ENCODE measurements at regions not wholly inside any gene's neighbourhood (a gene's known extent, or its start where the extent isn't known, plus 50 kb on each side); places are given as distances from the start of the nearest gene placed in this dataset.

DNA sequence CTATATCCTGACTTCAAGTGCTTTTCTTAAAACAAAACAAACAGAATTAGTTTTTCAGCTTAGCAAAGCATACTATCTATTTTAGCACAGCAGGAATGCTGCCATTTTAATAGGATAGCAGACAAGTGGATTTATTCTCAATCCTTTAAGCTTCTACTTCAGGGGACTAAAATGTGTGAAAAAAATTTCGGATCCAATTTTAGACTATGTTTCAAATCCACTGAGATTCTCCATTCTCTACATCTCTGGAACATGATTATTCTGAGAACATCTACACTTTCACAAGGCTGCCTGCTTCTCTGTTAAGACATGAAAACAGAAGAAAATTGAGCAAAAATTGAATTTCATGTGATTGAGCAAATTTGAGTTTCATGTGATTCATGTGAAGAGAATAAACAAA is 1321.3 kb downstream of the HACE1 start:
- TF ChIP-seq SMC3 (conservative IDR thresholded peaks at IDR 0.05; ENCODE audit: poor library complexity) (no peak), REST (IDR thresholded peaks at IDR 0.05; ENCODE audit: borderline replicate concordance) (no peak), RAD21 (conservative IDR thresholded peaks at IDR 0.05) (no peak), MXI1 (conservative IDR thresholded peaks at IDR 0.05; ENCODE audit: poor library complexity, severe bottlenecking) (no peak), EZH2 (IDR thresholded peaks at IDR 0.05; ENCODE audit: borderline replicate concordance, insufficient read depth, low read length, poor library complexity, severe bottlenecking) (no peak), POLR2AphosphoS5 (IDR thresholded peaks at IDR 0.05) (no peak), TAF1 (IDR thresholded peaks at IDR 0.05; ENCODE audit: low read depth) (no peak)
- TF ChIP-seq, protein P1, sequence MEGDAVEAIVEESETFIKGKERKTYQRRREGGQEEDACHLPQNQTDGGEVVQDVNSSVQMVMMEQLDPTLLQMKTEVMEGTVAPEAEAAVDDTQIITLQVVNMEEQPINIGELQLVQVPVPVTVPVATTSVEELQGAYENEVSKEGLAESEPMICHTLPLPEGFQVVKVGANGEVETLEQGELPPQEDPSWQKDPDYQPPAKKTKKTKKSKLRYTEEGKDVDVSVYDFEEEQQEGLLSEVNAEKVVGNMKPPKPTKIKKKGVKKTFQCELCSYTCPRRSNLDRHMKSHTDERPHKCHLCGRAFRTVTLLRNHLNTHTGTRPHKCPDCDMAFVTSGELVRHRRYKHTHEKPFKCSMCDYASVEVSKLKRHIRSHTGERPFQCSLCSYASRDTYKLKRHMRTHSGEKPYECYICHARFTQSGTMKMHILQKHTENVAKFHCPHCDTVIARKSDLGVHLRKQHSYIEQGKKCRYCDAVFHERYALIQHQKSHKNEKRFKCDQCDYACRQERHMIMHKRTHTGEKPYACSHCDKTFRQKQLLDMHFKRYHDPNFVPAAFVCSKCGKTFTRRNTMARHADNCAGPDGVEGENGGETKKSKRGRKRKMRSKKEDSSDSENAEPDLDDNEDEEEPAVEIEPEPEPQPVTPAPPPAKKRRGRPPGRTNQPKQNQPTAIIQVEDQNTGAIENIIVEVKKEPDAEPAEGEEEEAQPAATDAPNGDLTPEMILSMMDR (IDR thresholded peaks at IDR 0.05; ENCODE audit: poor library complexity, severe bottlenecking): no peak
- no peak overlapping the region for H3K4me3 ChIP-seq (ENCODE audit: low read length)
- no peaks in the 10 kb centered on the region for H3K9me3 ChIP-seq (ENCODE audit: low read length)
- no peaks in the 10 kb centered on the region for H3K9me2 ChIP-seq (ENCODE audit: insufficient read depth, low read length)
- H2AFZ ChIP-seq (ENCODE audit: low read depth, low read length): no peak overlapping the region
- H3K36me3 ChIP-seq (ENCODE audit: insufficient read depth, low read length): no peaks in the 10 kb centered on the region
- H3K27ac ChIP-seq (ENCODE audit: low read length): no peak overlapping the region
- H3K27me3 ChIP-seq (ENCODE audit: insufficient read depth, low read depth, low read length): no peaks in the 10 kb centered on the region
- H3K9ac ChIP-seq (ENCODE audit: low read length): no peak overlapping the region
- no peaks in the 10 kb centered on the region for H4K20me1 ChIP-seq (ENCODE audit: insufficient read depth)
- H3K79me2 ChIP-seq (replicated peaks; ENCODE audit: insufficient read depth, low read length): no peaks in the 10 kb centered on the region
- H3F3A ChIP-seq (ENCODE audit: insufficient read depth, low read length, poor library complexity, severe bottlenecking): no peaks in the 10 kb centered on the region
- H3K4me2 ChIP-seq (ENCODE audit: low read length): no peak overlapping the region

DNA sequence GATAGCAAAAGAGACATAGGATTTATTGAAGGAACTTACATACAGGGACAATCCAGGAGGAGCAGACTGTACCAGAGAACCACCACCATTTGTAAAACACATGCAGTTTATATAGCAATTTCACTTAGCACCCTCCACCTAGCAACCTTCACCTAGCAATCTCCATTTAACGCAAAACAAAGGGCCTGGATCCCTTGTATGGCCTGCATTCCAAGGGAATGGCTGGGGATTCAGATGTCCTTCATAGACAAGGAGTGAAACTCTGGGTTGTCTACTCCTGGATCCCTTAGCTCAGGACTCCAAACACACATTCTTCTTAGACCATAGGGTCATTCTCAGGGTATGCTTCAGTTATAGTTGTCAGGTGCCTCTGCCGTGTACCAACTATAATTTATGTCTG is 1324.9 kb downstream of the HACE1 start:
- Histone ChIP-seq H3K4me3 (ENCODE audit: low read length) (no peak overlapping the region), H3K9ac (ENCODE audit: low read length) (no peak overlapping the region), H4K20me1 (ENCODE audit: insufficient read depth) (no peaks in the 10 kb centered on the region), H3K9me3 (ENCODE audit: low read length) (no peaks in the 10 kb centered on the region), H3K36me3 (ENCODE audit: insufficient read depth, low read length) (no peaks in the 10 kb centered on the region), H3K27ac (ENCODE audit: low read length) (no peak overlapping the region), H3K79me2 (replicated peaks; ENCODE audit: insufficient read depth, low read length) (no peaks in the 10 kb centered on the region), H3K27me3 (ENCODE audit: insufficient read depth, low read depth, low read length) (no peaks in the 10 kb centered on the region), H2AFZ (ENCODE audit: low read depth, low read length) (no peak overlapping the region), H3K9me2 (ENCODE audit: insufficient read depth, low read length) (no peaks in the 10 kb centered on the region), H3F3A (ENCODE audit: insufficient read depth, low read length, poor library complexity, severe bottlenecking) (no peaks in the 10 kb centered on the region), H3K4me2 (ENCODE audit: low read length) (no peak overlapping the region)
- TF ChIP-seq EP300 (conservative IDR thresholded peaks at IDR 0.05; ENCODE audit: poor library complexity, severe bottlenecking): no peak
- TF ChIP-seq EZH2 (IDR thresholded peaks at IDR 0.05; ENCODE audit: borderline replicate concordance, insufficient read depth, low read length, poor library complexity, severe bottlenecking): no peak
- no peak for TF ChIP-seq RAD21 (conservative IDR thresholded peaks at IDR 0.05)
- no peak for TF ChIP-seq POLR2AphosphoS5 (IDR thresholded peaks at IDR 0.05)
- TF ChIP-seq REST (IDR thresholded peaks at IDR 0.05; ENCODE audit: borderline replicate concordance): no peak
- TF ChIP-seq, protein P1 (IDR thresholded peaks at IDR 0.05; ENCODE audit: poor library complexity, severe bottlenecking): no peak
- TF ChIP-seq MXI1 (conservative IDR thresholded peaks at IDR 0.05; ENCODE audit: poor library complexity, severe bottlenecking): no peak
- no peak for TF ChIP-seq TAF1 (IDR thresholded peaks at IDR 0.05; ENCODE audit: low read depth)
- TF ChIP-seq SMC3 (conservative IDR thresholded peaks at IDR 0.05; ENCODE audit: poor library complexity): no peak
